Activated B cell treated with CpG ODN at 0.5 μM for 24 hours (primary cell): ENCODE measurements at regions not wholly inside any gene's neighbourhood (a gene's known extent, or its start where the extent isn't known, plus 50 kb on each side); places are given as distances from the start of the nearest gene placed in this dataset.

Experiments used
- ATAC-seq: fragments of 200-7000 bp; cut with Tn5 transposase; one replicate; pipeline ENCODE4 v1.10.0; 2021; ENCODE audit warnings: low read depth, mild to moderate bottlenecking, moderate library complexity
- CTCF ChIA-PET: fragments of 350-600 bp; sonication (Branson Sonifier 250); formaldehyde crosslinking; loops from one replicate; lab custom pipeline; 2021; ENCODE audit warnings: antibody characterized with exemption; lab: Charles Lee
- POLR2A ChIA-PET: fragments of 350-600 bp; sonication (Branson Sonifier 250); formaldehyde crosslinking; loops from one replicate; lab custom pipeline; 2021; ENCODE audit warnings: antibody characterized with exemption; lab: Charles Lee
- DNase-seq: peaks from one replicate; pipeline ENCODE4 v3.0.0; 2022
- H3K27ac Mint-ChIP-seq: one replicate; pipeline ENCODE4 v1.8.0; 2020; ENCODE audit warnings: mixed read lengths
- H3K27me3 Mint-ChIP-seq: one replicate; pipeline ENCODE4 v1.8.0; 2021; ENCODE audit warnings: mixed read lengths
- H3K36me3 Mint-ChIP-seq: one replicate; pipeline ENCODE4 v1.8.0; 2021; ENCODE audit warnings: low read depth, mixed read lengths
- H3K4me1 Mint-ChIP-seq: one replicate; pipeline ENCODE4 v1.8.0; 2021; ENCODE audit warnings: mixed read lengths
- H3K4me3 Mint-ChIP-seq: one replicate; pipeline ENCODE4 v1.8.0; 2020; ENCODE audit warnings: mild to moderate bottlenecking, mixed read lengths
- H3K9me3 Mint-ChIP-seq: one replicate; pipeline ENCODE4 v1.8.0; 2020; ENCODE audit warnings: mixed read lengths
- intact Hi-C: fragments of 100-400 bp; cut with micrococcal nuclease; formaldehyde crosslinking; loops from one replicate; pipeline ENCODE4 v1.15.1; 2024
- TF ChIP-seq, protein P1 (sequence below): fragments of 200-600 bp; IDR thresholded peaks from one replicate; pipeline ENCODE4 v1.8.0; 2022; ENCODE audit warnings: antibody characterized with exemption, mild to moderate bottlenecking

DNA sequence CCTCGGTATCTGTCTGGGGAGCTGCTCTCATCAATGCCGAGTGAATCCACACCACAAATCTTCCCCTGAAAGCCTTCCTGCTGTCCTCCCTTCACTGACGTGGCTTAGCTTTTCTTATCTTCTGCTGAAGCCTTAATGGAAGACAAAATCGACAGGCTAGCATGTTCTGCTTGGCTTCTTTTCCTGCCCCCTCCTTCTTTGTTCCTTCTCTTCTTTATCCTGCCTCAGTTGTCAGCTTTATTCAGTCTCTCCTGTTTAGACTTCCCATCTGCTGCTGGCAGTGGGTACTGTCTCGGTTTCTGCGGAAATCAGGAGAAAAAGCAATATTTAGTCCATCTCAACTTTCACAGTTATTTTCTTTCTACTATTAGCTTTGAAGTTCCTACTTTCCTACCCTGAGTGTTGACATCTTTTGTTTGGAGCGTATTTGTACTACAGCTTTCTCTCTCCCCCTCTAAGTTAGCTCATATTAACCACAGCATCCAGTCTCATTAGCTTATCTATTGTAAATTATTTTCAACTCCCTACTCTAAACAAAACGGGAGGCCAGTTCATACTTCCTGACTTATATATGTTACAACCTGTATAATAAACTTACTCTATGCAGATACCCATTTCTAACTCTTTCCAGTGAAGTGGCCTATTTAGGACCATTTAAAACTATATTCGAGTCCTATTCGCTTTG, 226.0 kb downstream of the DACT1 start:
- no peak overlapping the region for H3K4me3 Mint-ChIP-seq
- DNase-seq = no peak
- peaks cover 6% of the 10 kb centered on the region for H3K9me3 Mint-ChIP-seq
- CTCF ChIA-PET = no interaction called here
- ATAC-seq = no peak
- TF ChIP-seq, protein P1, sequence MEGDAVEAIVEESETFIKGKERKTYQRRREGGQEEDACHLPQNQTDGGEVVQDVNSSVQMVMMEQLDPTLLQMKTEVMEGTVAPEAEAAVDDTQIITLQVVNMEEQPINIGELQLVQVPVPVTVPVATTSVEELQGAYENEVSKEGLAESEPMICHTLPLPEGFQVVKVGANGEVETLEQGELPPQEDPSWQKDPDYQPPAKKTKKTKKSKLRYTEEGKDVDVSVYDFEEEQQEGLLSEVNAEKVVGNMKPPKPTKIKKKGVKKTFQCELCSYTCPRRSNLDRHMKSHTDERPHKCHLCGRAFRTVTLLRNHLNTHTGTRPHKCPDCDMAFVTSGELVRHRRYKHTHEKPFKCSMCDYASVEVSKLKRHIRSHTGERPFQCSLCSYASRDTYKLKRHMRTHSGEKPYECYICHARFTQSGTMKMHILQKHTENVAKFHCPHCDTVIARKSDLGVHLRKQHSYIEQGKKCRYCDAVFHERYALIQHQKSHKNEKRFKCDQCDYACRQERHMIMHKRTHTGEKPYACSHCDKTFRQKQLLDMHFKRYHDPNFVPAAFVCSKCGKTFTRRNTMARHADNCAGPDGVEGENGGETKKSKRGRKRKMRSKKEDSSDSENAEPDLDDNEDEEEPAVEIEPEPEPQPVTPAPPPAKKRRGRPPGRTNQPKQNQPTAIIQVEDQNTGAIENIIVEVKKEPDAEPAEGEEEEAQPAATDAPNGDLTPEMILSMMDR = no peak
- H3K27me3 Mint-ChIP-seq = no peaks in the 10 kb centered on the region
- POLR2A ChIA-PET = no interaction called here
- intact Hi-C loops = no loop called here
- no peaks in the 10 kb centered on the region for H3K36me3 Mint-ChIP-seq
- no peaks in the 10 kb centered on the region for H3K4me1 Mint-ChIP-seq
- no peak overlapping the region for H3K27ac Mint-ChIP-seq

- POLR2A ChIA-PET = no interaction called here
- no peak overlapping the region for H3K27ac Mint-ChIP-seq
- H3K4me1 Mint-ChIP-seq = no peaks in the 10 kb centered on the region
- intact Hi-C loops = no loop called here
- no peak overlapping the region for H3K4me3 Mint-ChIP-seq
- TF ChIP-seq, protein P1 = no peak
- DNase-seq (no peak), ATAC-seq (no peak)
- no peaks in the 10 kb centered on the region for H3K9me3 Mint-ChIP-seq
- no peaks in the 10 kb centered on the region for H3K27me3 Mint-ChIP-seq
- CTCF ChIA-PET = no interaction called here
- no peaks in the 10 kb centered on the region for H3K36me3 Mint-ChIP-seq
These were observed 227.2 kb downstream of the DACT1 start for GRCh38 chr14:58864751-58865513.

- no peak overlapping the region for H3K27ac Mint-ChIP-seq
- ATAC-seq = no peak
- H3K36me3 Mint-ChIP-seq = no peaks in the 10 kb centered on the region
These were observed 227.9 kb downstream of the DACT1 start for GRCh38 chr14:58865514-58866281.

GRCh38 chr14:58866391-58866790, 228.6 kb downstream of the DACT1 start:
- Mint-ChIP-seq H3K9me3 (no peaks in the 10 kb centered on the region), H3K4me1 (no peaks in the 10 kb centered on the region), H3K4me3 (no peak overlapping the region), H3K36me3 (no peaks in the 10 kb centered on the region), H3K27ac (no peak overlapping the region), H3K27me3 (no peaks in the 10 kb centered on the region)
- intact Hi-C loops = no loop called here
- CTCF ChIA-PET = no interaction called here
- TF ChIP-seq, protein P1 = no peak
- POLR2A ChIA-PET = interaction anchor here (0.5 kb wide), 1 partner anchor 230 kb away, joined by 3 read pairs; no protein-coding TSS in a partner anchor
- ATAC-seq = no peak
- DNase-seq = no peak

More at GRCh38 chr14:58865514-58866281, 227.9 kb downstream of the DACT1 start:
- CTCF ChIA-PET = no interaction called here
- no peaks in the 10 kb centered on the region for H3K9me3 Mint-ChIP-seq
- no peaks in the 10 kb centered on the region for H3K4me1 Mint-ChIP-seq
- TF ChIP-seq, protein P1 = no peak
- H3K27me3 Mint-ChIP-seq = no peaks in the 10 kb centered on the region
- intact Hi-C loops = no loop called here
- POLR2A ChIA-PET = interaction anchor here (0.5 kb wide), 1 partner anchor 229 kb away, joined by 3 read pairs; no protein-coding TSS in a partner anchor
- no peak for DNase-seq
- H3K4me3 Mint-ChIP-seq = no peak overlapping the region

GRCh38 chr14:58870961-58871360, 233.2 kb downstream of the DACT1 start:
- no peaks in the 10 kb centered on the region for H3K36me3 Mint-ChIP-seq
- H3K27ac Mint-ChIP-seq = no peak overlapping the region
- H3K4me1 Mint-ChIP-seq = no peaks in the 10 kb centered on the region
- TF ChIP-seq, protein P1 = no peak
- no peaks in the 10 kb centered on the region for H3K9me3 Mint-ChIP-seq
- ChIA-PET CTCF (no interaction called here), POLR2A (no interaction called here)
- H3K4me3 Mint-ChIP-seq = no peak overlapping the region
- no peaks in the 10 kb centered on the region for H3K27me3 Mint-ChIP-seq
- intact Hi-C loops = no loop called here
- no peak for ATAC-seq
- no peak for DNase-seq
